ENCODE measurements at regions not wholly inside any gene's neighbourhood (a gene's known extent, or its start where the extent isn't known, plus 50 kb on each side); places are given as distances from the start of the nearest gene placed in this dataset.

GRCh38 chr9:81431641-81432040, 257.7 kb downstream of the TLE1 start:
- Histone ChIP-seq H3K4me1 (peaks cover 0 to 11% (median 9%) of the 10 kb centered on the region in 4 donors), H3K27me3 (no peaks in the 10 kb centered on the region), H3K9me3 (peaks cover 0 to 25% (median 20%) of the 10 kb centered on the region in 4 donors), H3K4me3 (no peak overlapping the region), H3K36me3 (no peaks in the 10 kb centered on the region), H3K27ac (replicated peaks in 1 of 4) (no peak overlapping the region)
- no peak for TF ChIP-seq CTCF (IDR thresholded peaks at IDR 0.05)
- no peak for TF ChIP-seq POLR2AphosphoS5 (IDR thresholded peaks at IDR 0.05)
- no peak for TF ChIP-seq POLR2A (IDR thresholded peaks at IDR 0.05; ENCODE audit: low read depth)
- no peak for DNase-seq (ENCODE audit: extremely low spot score)
- intact Hi-C loops (cut with DNase I), result no loop called here
- 80% methylated on average over 4 of the region's 4 CpGs for WGBS

- WGBS, result 28% methylated on average over 1 of the region's 1 CpG
- no peak for DNase-seq (ENCODE audit: extremely low spot score)
These were observed 258.6 kb downstream of the TLE1 start for GRCh38 chr9:81430727-81431126.

GRCh38 chr9:81427870-81428269, 261.5 kb downstream of the TLE1 start:
- TF ChIP-seq CTCF (IDR thresholded peaks at IDR 0.05) (no peak), EP300 (IDR thresholded peaks at IDR 0.05) (no peak), POLR2AphosphoS5 (IDR thresholded peaks at IDR 0.05) (no peak), POLR2A (IDR thresholded peaks at IDR 0.05; ENCODE audit: low read depth) (no peak)
- Histone ChIP-seq H3K27ac (replicated peaks in 1 of 4) (no peak overlapping the region), H3K36me3 (no peaks in the 10 kb centered on the region), H3K4me3 (no peak overlapping the region), H3K9me3 (peaks cover 0 to 24% (median 20%) of the 10 kb centered on the region in 4 donors), H3K27me3 (no peaks in the 10 kb centered on the region), H3K4me1 (peaks cover 0 to 11% (median 9%) of the 10 kb centered on the region in 4 donors)
- DNase-seq (ENCODE audit: extremely low spot score), result no peak
- intact Hi-C loops (cut with DNase I), result no loop called here
- WGBS, result 97% methylated on average over 1 of the region's 1 CpG

More at GRCh38 chr9:81430727-81431126, 258.6 kb downstream of the TLE1 start:
- H3K27ac ChIP-seq (replicated peaks in 1 of 4), result no peak overlapping the region
- H3K4me1 ChIP-seq, result peaks cover 0 to 11% (median 9%) of the 10 kb centered on the region in 4 donors
- TF ChIP-seq POLR2AphosphoS5 (IDR thresholded peaks at IDR 0.05), result no peak
- TF ChIP-seq POLR2A (IDR thresholded peaks at IDR 0.05; ENCODE audit: low read depth), result no peak
- TF ChIP-seq CTCF (IDR thresholded peaks at IDR 0.05), result no peak
- no peak for TF ChIP-seq EP300 (IDR thresholded peaks at IDR 0.05)
- H3K4me3 ChIP-seq, result no peak overlapping the region
- no peaks in the 10 kb centered on the region for H3K36me3 ChIP-seq
- peaks cover 0 to 25% (median 20%) of the 10 kb centered on the region in 4 donors for H3K9me3 ChIP-seq
- H3K27me3 ChIP-seq, result no peaks in the 10 kb centered on the region
- intact Hi-C loops (cut with DNase I), result no loop called here

- intact Hi-C loops (cut with DNase I), result no loop called here
- DNase-seq (ENCODE audit: extremely low spot score), result no peak
- Histone ChIP-seq H3K27me3 (no peaks in the 10 kb centered on the region), H3K4me3 (no peak overlapping the region), H3K36me3 (no peaks in the 10 kb centered on the region), H3K9me3 (peaks cover 0 to 22% (median 19%) of the 10 kb centered on the region in 4 donors), H3K27ac (replicated peaks in 1 of 4) (no peak overlapping the region), H3K4me1 (no peaks in the 10 kb centered on the region)
- no peak for TF ChIP-seq POLR2A (IDR thresholded peaks at IDR 0.05; ENCODE audit: low read depth)
- no peak for TF ChIP-seq POLR2AphosphoS5 (IDR thresholded peaks at IDR 0.05)
- TF ChIP-seq EP300 (IDR thresholded peaks at IDR 0.05), result no peak
- no peak for TF ChIP-seq CTCF (IDR thresholded peaks at IDR 0.05)
- WGBS, result 57% methylated on average over 1 of the region's 1 CpG
These were observed 264.9 kb downstream of the TLE1 start for GRCh38 chr9:81424431-81424830.
